Gastroesophageal sphincter (tissue), 3 donors: ENCODE measurements at regions not wholly inside any gene's neighbourhood (a gene's known extent, or its start where the extent isn't known, plus 50 kb on each side); places are given as distances from the start of the nearest gene placed in this dataset.

Experiments
- CTCF ChIP-seq, 4 experiments: fragments of 200-600 bp in 2 of 4; fragments of 450-650 bp in 2 of 4; sonication (generic) in 1 of 4; IDR thresholded peaks; one replicate each; pipeline ENCODE4 v1.5.1; 2017 to 2019; ENCODE audit warnings: antibody characterized with exemption in 4 of 4, mild to moderate bottlenecking in 2 of 4, moderate library complexity in 2 of 4
- POLR2AphosphoS5 ChIP-seq: sonication (generic); formaldehyde crosslinking; IDR thresholded peaks from one replicate; pipeline ENCODE4 v1.6.1; 2017; ENCODE audit warnings: antibody characterized with exemption

GRCh38 chr15:94815110-94815731, 583.9 kb downstream of the MCTP2 start:
- TF ChIP-seq CTCF (IDR thresholded peaks at IDR 0.05) (no peak), POLR2AphosphoS5 (no peak)
